GM12878 (cell line): ENCODE measurements at regions not wholly inside any gene's neighbourhood (a gene's known extent, or its start where the extent isn't known, plus 50 kb on each side); places are given as distances from the start of the nearest gene placed in this dataset.

ENCODE experiments used
- ATAC-seq: fragments of 200-7000 bp; cut with Tn5 transposase; 3 replicates; pipeline ENCODE4 v1.9.1; 2020; ENCODE audit warnings: mild to moderate bottlenecking, moderate library complexity
- BruUV-seq: library from RNA; stranded (reverse); fragments of 400-500 nt; replicated peaks from 2 replicates; lab custom pipeline; 2021; lab: Mats Ljungman, UMichigan
- CTCF ChIA-PET: fragments of 300-600 bp; sonication (Branson Sonifier 250); formaldehyde crosslinking; extraction: SDS; loops from one replicate; lab custom pipeline; 2021; ENCODE audit warnings: inconsistent platforms; lab: Yijun Ruan, JAX
- POLR2A ChIA-PET: fragments of 350-600 bp; formaldehyde crosslinking; extraction: SDS; loops from one replicate; lab custom pipeline; 2021; ENCODE audit warnings: inconsistent platforms; lab: Charles Lee
- RAD21 ChIA-PET: fragments of 300-600 bp; sonication (Branson Sonifier 250); formaldehyde crosslinking; loops from one replicate; lab custom pipeline; 2023; ENCODE audit warnings: antibody characterized with exemption; ENCODE audit not compliant: unreplicated experiment; lab: Charles Lee
- SMC1A ChIA-PET: fragments of 300-600 bp; sonication (Branson Sonifier 250); formaldehyde crosslinking; loops from one replicate; lab custom pipeline; 2023; ENCODE audit not compliant: unreplicated experiment, uncharacterized antibody; lab: Charles Lee
- DNase-seq: peaks from one replicate; pipeline ENCODE4 v3.0.0-alpha.2; 2011; ENCODE audit warnings: low read depth, low spot score
- FAIRE-seq: peaks from 3 replicates; lab custom pipeline; 2011; peaks lifted over from hg19 to GRCh38; lab: Jason Lieb, UNC
- H2AFZ ChIP-seq: 2 replicates; pipeline ENCODE4 v1.6.0; 2011; ENCODE audit warnings: low read depth, low read length, control low read depth; ENCODE audit not compliant: control insufficient read depth
- H3K27ac ChIP-seq: 2 replicates; pipeline ENCODE4 v1.5.1; 2011; ENCODE audit warnings: control low read depth; ENCODE audit not compliant: control insufficient read depth, insufficient read depth
- H3K27me3 ChIP-seq, 2 experiments: replicated peaks in 1 of 2; 2 replicates each; pipeline versions ENCODE4 v1.6.0 to v1.6.1; 2011; ENCODE audit warnings: low read length in 1 of 2; ENCODE audit not compliant: control insufficient read depth in 2 of 2, insufficient read depth in 2 of 2
- H3K36me3 ChIP-seq, 2 experiments: 2 replicates each; pipeline ENCODE4 v1.5.1; 2011; ENCODE audit warnings: low read length in 1 of 2; ENCODE audit not compliant: control insufficient read depth in 2 of 2, insufficient read depth in 2 of 2
- H3K4me1 ChIP-seq: 2 replicates; pipeline ENCODE4 v1.6.1; 2011; ENCODE audit warnings: mild to moderate bottlenecking, low read length, moderate library complexity, mixed read lengths; ENCODE audit not compliant: control insufficient read depth, insufficient read depth
- H3K4me2 ChIP-seq: 2 replicates; pipeline ENCODE4 v1.6.0; 2011; ENCODE audit warnings: control low read depth; ENCODE audit not compliant: control insufficient read depth, insufficient read depth
- H3K4me3 ChIP-seq: fragments of 200-600 bp; sonication (generic); 2 replicates; pipeline ENCODE4 v1.5.1; 2016
- H3K79me2 ChIP-seq: 2 replicates; pipeline ENCODE4 v1.6.0; 2011; ENCODE audit warnings: low read length; ENCODE audit not compliant: control insufficient read depth, insufficient read depth
- H3K9ac ChIP-seq: 2 replicates; pipeline ENCODE4 v1.8.0; 2011; ENCODE audit warnings: low read length, control low read depth, mixed read lengths; ENCODE audit not compliant: control insufficient read depth, insufficient read depth
- H3K9me3 ChIP-seq: replicated peaks from 3 replicates; pipeline ENCODE4 v1.5.1; 2011; ENCODE audit warnings: mild to moderate bottlenecking, low read length; ENCODE audit not compliant: control insufficient read depth, insufficient read depth
- H4K20me1 ChIP-seq: 2 replicates; pipeline ENCODE4 v1.6.0; 2011; ENCODE audit not compliant: control insufficient read depth, insufficient read depth
- ATF2 ChIP-seq: IDR thresholded peaks from 2 replicates; pipeline ENCODE4 v1.6.1; 2012; ENCODE audit warnings: low read length, inconsistent platforms
- BHLHE40 ChIP-seq, 2 experiments: fragments of 450-650 bp in 1 of 2; IDR thresholded peaks; 2 replicates each; pipeline ENCODE4 v1.6.1; 2011 to 2017; ENCODE audit warnings: low read depth in 2 of 2, borderline replicate concordance in 1 of 2, improper control_type of control experiment in 1 of 2, low read length in 1 of 2, mild to moderate bottlenecking in 1 of 2
- FOXK2 ChIP-seq: fragments of 450-650 bp; IDR thresholded peaks from 2 replicates; pipeline ENCODE4 v1.6.1; 2017; ENCODE audit warnings: mild to moderate bottlenecking, moderate library complexity
- HDAC2 ChIP-seq: fragments of 200-600 bp; sonication (generic); IDR thresholded peaks from 2 replicates; pipeline ENCODE4 v1.6.1; 2017
- IRF5 ChIP-seq: fragments of 450-650 bp; IDR thresholded peaks from 2 replicates; pipeline ENCODE4 v1.6.1; 2017; ENCODE audit warnings: borderline replicate concordance
- MTA3 ChIP-seq: IDR thresholded peaks from 2 replicates; pipeline ENCODE4 v1.6.1; 2012; ENCODE audit warnings: low read length, inconsistent platforms, borderline replicate concordance
- NFXL1 ChIP-seq: fragments of 450-650 bp; IDR thresholded peaks from 2 replicates; pipeline ENCODE4 v1.6.1; 2017; ENCODE audit warnings: antibody characterized with exemption, mild to moderate bottlenecking, borderline replicate concordance
- WGBS: methylation state at CpG from one replicate; pipeline ENCODE4 v1.1.6; 2016; ENCODE audit warnings: low lambda C conversion rate; ENCODE audit not compliant: insufficient replicate concordance, insufficient coverage; ENCODE audit errors: missing lambda C conversion rate; 5-methylcytosine and 5-hydroxymethylcytosine counted together
- in situ Hi-C: fragments of 300-500 bp; cut with MboI; formaldehyde crosslinking; loops from 9 replicates; pipeline ENCODE4 v1.14.3; 2018; ENCODE audit warnings: mixed read lengths
- intact Hi-C: fragments of 100-400 bp; cut with micrococcal nuclease; formaldehyde crosslinking; loops from one replicate; pipeline ENCODE4 v1.14.2; 2022; ENCODE audit not compliant: unreplicated experiment

- no peak for TF ChIP-seq FOXK2
Observed at GRCh38 chrX:97672608-97673007, 788.9 kb downstream of the RPA4 start (continued).

GRCh38 chrX:97673135-97673534, 789.4 kb downstream of the RPA4 start:
- no peak for ATAC-seq

More at GRCh38 chrX:97673135-97673534, 789.4 kb downstream of the RPA4 start:
- WGBS = 36% methylated on average over 5 of the region's 5 CpGs
- RAD21 ChIA-PET = no interaction called here
- no peak overlapping the region for H3K27ac ChIP-seq
- CTCF ChIA-PET = interaction anchor here (0.9 to 1.3 kb wide), 2 partner anchors 11 to 12 kb away, joined by 3 to 6 read pairs; no protein-coding TSS in a partner anchor
- SMC1A ChIA-PET = no interaction called here
- no peak overlapping the region for H3K4me2 ChIP-seq
- H3K9me3 ChIP-seq = no peaks in the 10 kb centered on the region
- no peak overlapping the region for H2AFZ ChIP-seq
- H3K9ac ChIP-seq = no peak overlapping the region
- H4K20me1 ChIP-seq = no peaks in the 10 kb centered on the region
- H3K4me3 ChIP-seq = no peak overlapping the region
- DNase-seq (no peak), FAIRE-seq (no peak)
- BruUV-seq = no TSS peak
- H3K36me3 ChIP-seq = no peaks in the 10 kb centered on the region
- H3K4me1 ChIP-seq = no peaks in the 10 kb centered on the region
- TF ChIP-seq HDAC2 (no peak), MTA3 (no peak), ATF2 (no peak), BHLHE40 (IDR thresholded peaks at IDR 0.05; ENCODE audit: borderline replicate concordance in 1 of 2, low read depth in 2 of 2, low read length in 1 of 2) (no peak), NFXL1 (no peak), IRF5 (no peak)
- in situ Hi-C loops (no loop called here), intact Hi-C loops (no loop called here)
- POLR2A ChIA-PET = no interaction called here
- H3K79me2 ChIP-seq = no peaks in the 10 kb centered on the region
- no peaks in the 10 kb centered on the region for H3K27me3 ChIP-seq
